Activated CD4-positive, alpha-beta T cell treated with anti-CD3 and anti-CD28 coated beads for 48 hours (primary cell): ENCODE measurements at regions not wholly inside any gene's neighbourhood (a gene's known extent, or its start where the extent isn't known, plus 50 kb on each side); places are given as distances from the start of the nearest gene placed in this dataset.

Experiments
- DNase-seq: peaks from one replicate; pipeline ENCODE4 v3.0.0-alpha.2; 2020

DNA sequence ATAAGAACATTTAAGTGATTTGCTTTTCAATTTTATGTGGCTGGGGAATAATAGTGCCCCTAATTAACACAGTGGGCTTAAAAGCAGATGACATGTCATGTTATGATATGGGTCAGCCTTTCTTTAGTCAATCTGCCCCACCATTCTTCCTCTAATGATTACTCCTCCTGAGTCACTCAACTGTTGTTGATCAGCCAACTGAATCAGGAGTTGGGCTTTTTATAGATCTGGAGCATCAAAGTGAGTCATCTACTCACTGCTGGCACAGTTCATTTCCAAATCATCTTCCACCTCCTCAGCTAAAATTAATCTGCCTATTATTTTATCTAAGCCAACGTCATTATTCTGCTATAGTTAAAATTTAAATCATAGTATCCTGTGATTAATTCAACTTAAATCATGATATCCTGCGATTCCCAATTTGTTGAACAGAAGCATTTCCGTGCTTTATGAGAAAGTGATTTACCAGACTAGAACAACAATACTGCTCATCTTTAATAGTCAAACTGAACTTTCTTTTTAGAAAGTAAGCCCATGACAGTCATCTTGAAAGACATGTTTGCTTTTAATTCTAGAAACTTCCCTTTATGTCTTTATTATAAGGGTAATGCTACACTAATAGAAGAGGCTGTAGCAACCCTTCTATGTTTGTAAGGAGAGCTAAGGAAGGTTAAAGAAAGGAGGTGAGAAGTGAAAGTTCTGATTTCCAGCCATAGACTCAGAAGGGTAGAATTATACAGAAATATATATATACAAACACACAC, 551.4 kb downstream of the TBC1D4 start:
- no peak for DNase-seq

DNA sequence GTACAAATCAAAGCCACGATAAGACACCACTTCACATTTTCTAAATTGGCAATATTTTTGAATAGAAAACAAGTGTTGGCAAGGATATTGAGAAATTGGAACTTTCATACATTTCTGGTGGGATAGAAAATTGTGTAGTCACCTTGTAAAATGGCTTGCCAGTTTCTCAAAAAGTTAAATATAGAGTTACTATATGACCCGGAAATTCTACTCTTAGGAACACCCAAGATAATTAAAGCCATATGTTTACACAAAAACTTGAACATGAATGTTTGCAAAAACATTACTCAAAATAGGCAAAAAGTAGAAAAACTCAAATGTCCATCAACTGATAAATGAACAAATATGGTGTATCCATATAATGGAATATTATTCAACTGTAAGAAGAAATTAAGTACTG, 552.5 kb downstream of the TBC1D4 start:
- DNase-seq = no peak

DNA sequence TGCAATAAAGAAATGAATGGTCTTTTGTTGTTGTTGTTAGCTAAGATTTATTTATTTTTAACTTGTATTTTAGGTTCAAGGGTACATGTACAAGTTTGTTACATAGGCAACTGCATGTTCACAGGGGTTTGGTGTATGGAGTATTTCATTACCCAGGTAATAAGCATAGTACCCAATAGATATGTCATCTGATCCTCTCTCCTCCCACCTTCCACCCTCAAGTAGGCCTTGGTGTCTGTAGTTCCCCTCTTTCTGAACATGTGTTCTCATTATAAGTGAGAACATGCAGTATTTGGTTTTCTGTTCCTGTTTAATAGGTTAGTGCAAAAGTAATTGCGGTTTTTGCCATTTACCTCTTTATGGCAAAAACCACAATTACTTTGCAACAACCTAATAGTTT, 554.1 kb downstream of the TBC1D4 start:
- DNase-seq = no peak

DNA sequence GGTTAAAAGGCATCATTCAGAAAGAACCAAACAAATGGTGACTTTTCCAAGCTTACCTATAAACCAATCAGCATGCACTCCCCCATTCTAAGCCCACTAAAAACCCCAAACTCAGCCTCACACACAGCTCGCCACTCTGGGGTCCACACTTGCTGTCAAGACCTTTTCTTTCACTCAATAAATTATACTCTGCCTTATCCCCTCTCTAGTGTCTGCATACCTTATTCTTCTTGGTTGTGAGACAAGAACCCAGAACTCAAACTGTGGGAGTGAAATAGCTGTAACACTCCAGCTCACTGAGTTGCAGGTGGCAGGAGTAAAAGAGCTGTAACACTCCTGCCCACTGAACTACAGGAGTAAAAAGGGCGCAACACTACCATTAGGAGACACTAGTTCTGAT, 559.0 kb downstream of the TBC1D4 start:
- DNase-seq = no peak

DNA sequence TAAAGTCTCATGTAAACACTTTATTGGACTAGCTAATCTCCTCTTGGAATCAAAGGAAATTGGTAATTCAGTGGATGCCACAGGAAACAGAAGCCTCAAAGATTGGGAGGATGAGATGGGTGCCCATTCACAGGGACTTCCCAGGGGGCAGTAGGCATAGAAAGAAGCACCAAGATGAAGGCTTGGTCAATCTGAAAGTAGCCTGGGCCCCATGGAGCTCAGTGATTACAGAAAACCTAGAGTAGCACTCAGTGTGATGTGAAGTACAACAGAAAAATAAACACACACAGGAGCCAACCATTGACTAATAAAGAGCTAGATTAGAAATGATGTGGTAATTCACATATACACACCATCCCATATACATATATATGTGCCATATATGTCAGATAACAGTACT, 560.6 kb downstream of the TBC1D4 start:
- DNase-seq = no peak

DNA sequence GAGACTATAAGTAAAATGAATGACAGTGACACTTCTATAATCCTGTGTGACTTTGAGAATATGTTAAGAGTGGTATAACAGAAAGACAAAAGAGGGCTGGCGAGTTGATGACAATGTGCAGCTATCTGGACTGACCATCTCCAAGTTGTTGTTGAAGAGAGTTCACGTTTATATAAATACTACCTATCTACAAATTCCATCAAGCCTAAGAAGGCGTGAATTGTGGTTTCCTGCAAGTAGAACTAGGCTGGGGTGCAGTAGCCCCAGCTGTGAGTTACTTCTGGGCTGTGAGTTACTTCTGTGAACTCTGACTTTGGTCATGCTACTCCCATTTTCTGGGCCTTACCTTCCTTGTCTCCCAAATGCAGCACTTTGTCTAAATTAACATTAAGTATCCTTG, 561.0 kb downstream of the TBC1D4 start:
- no peak for DNase-seq

DNA sequence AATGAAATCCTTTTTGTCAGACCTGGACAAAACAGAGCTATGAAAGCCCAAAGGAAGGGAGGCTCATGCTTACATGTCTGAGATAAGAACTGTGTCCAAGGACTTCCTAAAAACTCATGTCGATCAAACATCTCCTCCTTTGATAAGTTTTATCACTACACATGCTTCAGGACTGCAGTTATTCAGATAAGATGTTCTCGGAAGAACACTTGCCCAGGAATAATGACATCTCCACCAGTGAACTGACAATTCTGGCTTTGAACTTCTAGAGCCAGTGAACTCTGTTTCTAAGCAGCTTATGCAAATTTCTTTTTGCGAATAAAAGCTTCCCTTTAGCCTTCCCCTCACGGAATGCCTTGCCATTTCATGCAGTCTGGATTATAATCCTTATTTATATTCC, 561.6 kb downstream of the TBC1D4 start:
- no peak for DNase-seq

DNA sequence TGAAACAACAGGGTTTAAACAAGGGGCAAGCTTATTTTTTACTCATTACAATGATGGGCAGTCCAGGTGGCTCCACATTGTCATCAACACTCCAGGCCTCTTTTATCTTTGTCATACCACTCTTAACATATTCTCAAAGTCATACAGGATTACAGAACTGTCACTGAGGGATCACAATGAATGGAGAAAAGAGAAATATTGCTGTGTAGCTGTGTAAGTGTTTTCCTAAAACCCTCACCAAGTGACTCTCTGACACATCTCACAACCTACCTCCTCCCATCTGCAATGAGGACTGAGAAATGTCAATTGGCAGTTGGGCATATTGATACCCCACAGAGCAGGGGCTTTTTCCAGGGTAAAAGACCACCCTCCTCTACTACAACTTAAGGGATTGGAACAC, 562.1 kb downstream of the TBC1D4 start:
- no peak for DNase-seq

DNA sequence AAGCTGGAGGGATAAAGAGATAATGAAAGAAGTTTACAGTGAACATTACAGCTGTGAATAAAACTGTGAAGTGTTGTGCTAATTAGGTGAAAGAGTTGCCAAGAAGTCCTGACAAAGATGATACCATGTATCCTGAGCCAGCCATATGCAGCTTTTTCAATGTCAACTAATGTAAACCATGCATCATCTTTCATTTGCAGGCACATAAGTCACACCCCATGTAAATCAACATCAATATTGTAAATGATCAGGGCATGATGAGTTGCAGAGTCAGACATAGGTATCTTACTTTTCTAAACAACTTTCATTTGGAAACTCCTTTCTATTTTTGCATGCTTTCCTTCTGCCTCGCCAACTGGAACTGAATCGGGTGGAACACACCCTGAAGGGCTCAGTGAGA, 569.1 kb downstream of the TBC1D4 start:
- no peak for DNase-seq

DNA sequence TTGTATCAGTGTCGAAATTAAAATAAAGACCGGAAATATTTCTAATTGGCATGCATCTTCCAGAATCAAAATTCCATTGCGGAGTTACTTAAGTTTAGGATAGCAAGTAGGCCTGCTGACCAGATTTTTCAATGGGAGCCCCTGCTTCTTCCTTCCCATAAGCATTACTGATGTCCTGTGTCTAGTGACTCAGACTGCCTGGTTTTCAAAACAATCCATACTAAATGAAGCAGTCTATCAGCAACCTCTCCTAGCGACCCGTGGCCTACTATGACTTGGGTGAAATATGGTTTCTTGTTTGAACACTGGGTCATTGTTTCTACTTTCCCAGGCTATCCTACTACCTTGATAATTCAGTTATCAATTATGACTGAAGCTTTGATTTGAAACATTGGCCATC, 571.6 kb downstream of the TBC1D4 start:
- DNase-seq = no peak

DNA sequence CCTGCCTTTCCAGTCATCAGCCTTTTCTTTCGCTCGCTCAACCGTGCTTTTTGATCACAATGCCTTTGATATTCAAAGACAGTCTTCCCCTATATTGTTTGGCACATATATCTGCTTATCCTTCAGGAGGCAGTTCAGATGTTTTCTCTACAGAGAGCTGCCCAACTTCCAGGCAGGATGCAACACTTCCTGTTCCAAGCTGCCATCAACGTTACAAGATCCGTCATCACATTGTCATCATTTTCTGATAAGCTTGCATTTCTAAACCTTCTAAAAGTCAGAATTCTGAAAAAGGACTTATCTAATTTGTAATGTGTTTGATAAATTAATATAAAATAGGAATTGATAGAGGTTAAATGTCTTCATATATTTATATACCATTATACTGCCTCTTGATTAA, 574.2 kb downstream of the TBC1D4 start:
- no peak for DNase-seq

DNA sequence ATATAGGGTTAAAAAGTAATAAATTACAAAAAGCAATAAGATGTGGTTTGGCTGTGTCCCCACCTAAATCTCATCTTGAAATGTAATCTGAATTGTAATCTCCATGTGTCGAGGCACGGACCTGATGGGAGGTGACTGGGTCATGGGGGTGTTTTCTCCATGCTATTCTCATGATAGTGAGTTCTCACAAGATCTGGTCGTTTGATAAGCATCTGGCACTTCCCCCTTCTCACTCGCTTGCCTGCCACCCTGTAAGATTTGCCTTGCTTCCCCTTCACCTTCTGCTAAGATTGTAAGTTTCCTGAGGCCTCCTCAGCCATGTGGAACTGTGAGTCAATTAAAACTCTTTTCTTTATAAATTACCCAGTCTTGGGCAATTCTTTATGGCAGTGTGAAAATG, 577.4 kb downstream of the TBC1D4 start:
- no peak for DNase-seq

DNA sequence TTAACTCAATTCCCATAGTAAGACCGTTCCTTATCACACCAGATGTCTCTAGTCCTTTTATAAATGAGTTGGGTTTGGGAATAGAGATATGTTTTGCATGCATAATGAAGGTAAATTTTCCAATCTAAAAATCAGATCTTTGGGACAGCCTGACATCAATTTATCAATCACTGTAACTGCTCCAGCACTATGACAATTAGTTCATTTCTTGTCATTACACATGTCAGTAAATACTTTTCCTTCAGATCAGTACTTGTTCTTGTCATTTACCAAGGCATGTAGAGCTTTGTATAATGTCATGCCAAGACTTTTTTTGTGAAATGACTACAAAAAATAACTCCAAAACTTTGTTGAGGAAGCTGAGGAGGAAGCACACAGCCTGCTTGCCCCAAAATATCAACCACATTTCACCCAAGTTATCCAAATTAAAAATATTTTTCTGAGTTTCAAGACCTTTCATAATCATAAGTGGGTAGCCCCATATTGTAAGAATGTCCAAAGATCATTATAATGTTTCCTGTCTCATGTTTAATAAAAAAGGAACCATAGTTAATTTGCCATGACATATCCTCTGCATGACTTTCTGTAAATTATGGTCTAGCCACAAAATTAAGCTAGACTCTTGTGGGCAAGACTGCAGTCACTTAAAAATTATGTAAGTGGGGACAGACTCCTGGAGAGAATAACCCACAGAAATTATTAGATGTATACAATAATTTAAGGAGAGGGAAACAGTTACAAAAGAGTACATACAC, 586.8 kb downstream of the TBC1D4 start:
- no peak for DNase-seq

DNA sequence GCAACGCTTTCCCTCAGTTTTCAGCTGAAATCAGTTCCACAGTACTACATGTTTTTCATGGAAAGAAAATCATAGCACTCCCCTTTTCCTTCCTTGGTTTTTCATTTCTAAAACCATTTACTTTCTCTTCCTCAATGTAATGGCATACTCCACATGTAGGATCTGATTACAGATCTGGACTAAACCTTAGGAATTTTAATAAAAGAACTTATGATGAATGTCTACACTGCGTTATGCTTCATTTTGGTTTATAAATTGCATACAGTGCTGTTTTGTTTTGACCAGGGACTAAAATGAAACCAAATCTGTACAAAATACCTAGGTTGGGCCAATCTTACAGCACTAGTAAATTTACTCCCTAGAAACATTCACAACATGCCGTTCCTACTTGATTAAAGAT, 589.9 kb downstream of the TBC1D4 start:
- DNase-seq = no peak

DNA sequence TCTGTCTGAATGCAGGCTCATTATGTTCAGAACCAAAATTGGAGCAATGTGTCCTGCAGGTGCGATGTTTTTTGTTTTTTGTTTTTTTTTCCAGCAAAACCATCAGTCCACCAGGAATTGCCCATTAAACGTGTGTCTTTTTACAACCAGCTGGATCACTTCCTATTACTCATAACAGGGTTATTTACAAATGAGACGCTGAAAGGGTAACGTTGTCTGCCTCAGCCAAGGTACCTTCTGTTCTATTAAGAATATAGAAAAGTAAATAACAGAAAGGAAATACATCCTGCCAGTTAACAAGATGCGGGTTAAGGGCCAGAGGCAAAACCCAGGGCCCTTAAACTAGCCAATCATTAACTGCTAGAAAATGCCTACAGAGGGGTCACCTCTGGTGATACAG, 590.4 kb downstream of the TBC1D4 start:
- DNase-seq = no peak

DNA sequence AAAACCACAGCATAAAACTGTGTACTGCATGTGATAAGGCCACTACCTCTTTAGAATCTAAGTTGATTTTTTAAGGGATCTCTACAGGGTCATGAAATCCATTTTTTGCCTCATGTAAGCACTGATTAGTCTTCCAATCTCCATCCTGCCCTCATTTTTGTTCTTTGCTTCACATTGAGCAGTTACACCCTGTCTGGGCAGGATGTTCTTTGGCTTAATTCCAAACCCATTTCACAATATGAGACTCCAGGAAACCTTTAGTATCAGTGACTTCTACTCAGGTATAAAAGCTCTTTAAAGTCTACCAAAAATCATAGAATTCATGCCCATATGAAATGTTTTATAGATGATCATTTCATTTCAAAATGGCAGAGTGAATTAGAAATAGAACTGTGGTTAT, 592.6 kb downstream of the TBC1D4 start:
- no peak for DNase-seq

DNA sequence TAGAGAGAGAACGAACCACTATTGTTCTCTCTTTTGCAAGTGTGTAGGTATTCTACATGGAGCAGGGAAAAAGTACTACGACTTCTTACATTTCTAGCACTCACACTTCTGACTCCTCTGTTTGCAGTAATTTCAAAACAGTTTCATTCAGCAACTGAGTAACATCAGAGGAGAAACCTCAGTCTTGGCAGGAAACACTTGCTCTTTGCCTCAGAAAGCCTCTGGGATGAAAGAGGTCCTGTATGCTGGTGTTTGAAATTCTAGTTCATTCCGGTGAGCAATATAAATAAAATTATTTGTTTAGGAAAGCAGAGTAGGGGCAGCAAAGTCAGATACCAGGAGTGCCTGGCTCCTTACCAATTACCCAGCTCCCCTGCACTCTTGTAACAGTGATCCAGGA, 595.5 kb downstream of the TBC1D4 start:
- DNase-seq = no peak

DNA sequence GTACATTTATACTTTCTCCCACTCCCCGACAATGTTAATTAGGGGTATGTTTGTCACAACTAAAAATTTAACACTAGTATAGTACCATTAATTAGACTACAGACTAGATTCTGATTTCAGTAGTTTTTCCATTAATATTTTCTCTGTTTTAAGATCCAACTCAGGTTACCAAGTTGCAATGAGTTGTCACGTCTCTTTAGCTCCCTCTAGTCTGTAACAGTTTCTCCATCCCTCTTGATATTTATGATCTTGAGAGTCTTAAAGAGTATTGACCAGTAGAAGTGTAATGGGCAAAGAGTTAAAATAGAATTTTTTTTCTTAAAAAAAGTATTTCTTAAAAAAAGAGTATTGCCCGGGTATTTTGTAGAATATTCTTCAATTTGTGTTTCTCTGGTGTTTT, 598.1 kb downstream of the TBC1D4 start:
- no peak for DNase-seq

DNA sequence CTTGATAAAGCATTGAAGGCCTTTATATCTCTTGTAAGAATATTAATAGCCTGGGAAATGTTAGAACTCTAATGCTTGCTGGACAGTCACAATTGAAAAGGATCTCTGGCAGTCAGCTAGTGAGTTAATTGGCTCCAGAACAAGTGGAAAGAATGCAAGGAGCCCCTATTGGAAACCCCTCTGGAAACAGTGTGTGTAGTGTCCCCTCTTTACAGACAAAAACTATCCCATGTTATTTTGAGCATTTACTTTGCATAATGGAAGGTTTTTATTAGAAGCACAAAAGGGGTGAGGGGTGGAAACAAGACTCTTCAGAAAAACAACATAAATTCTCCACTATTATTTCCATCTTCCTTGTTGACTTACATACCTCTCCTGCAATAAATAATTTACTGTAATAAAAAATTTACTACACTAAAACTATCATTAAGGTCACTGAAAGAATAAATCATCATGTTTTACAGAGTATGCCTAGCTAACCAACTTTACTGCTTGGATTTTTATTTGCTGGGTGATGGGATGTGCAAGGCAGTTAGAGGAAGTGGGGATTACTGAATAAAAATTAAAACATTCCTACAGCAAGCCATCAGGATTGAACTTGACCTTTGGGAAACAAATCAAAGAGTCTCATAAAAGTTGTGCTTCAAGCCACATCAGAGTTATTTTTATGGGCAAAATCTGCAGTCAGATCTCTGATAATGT, 610.4 kb downstream of the TBC1D4 start:
- no peak for DNase-seq

DNA sequence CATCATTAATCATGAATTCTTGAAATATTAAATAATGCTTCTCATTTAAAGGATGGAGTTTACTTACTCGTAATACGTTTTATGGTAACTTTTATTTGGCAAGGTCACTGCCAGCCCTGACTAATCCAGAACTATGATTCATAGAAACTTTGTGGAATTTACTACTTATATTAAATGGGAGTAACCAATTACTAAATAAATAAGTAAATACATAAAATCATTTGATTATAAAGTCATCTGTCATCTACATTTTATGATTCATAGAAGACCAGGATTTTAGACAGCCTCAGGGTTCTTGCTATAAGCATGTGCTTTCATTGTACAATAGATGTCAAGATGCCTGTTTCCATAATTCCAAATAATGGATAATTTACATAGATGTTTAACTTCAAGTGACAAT, 611.1 kb downstream of the TBC1D4 start:
- no peak for DNase-seq

DNA sequence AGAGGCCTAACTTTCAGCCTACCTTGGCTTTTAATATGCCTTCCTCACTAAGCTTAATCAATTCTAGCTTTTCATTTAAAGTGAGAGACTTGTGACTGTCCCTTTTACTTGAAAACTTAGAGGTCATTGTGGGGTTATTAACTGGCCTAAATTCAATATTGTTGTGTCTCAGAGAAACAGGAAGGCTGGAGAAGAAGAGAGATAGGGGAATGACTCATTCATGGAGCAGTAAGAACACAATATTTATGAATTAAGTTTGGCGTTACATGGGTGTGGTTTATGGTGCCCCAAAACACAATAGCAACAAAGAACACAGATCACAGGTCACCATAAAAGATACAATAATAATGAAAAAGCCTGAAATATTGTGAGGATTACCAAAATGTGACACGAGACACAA, 612.1 kb downstream of the TBC1D4 start:
- DNase-seq = no peak

DNA sequence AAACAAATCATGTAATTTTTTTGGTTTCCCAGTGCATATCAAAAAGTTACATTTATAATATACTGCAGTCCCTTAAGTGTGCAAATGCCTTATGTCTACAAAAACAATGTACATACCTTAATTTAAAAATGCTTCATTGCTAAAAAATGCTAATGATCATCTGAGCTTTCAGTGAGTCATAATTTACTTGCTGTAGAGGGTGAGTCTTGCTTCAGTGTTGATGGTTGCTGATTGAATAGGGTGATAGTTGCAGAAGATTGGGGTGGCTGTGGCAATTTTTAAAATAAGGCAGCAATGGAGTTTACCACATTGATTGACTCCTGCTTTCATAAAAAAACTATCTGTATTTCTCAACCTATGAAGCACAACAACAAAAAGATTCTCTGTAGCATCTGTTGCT, 613.9 kb downstream of the TBC1D4 start:
- DNase-seq = no peak

DNA sequence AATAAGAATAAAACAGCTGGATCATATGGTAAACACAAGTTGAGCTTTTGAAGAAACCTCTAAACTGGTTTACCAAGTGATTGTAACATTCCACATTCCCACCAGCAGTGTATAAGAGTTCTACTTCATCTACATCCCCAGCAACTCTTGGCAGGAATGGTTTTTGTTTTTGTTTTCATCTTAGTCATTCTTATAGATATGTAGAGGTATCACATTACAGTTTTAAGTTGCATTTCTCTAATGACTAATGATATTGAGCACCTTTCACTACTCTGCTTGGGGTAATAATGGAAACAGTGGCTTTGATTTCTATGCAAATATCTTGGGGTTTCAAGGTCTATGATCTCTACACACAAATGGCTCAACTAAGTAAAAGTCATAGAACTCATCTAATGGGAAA, 614.5 kb downstream of the TBC1D4 start:
- DNase-seq = no peak

DNA sequence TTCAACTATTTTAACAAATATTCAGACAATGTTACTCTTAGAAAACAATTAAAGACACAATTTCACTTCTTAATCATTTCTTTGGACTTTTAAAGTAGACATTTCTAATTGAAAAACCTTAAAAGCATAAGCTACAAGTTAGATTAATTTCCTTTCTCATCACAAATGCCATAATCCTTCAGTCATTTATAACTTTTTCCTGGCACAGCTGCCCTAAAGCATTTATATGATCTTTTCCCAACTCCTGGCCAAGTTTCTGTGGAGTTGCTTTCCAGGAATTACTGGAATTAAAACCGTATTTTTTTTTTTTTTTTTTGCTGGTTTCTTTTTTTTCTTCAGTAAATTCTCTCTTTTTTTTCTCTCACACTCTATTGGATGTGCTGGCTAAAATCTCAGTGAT, 615.9 kb downstream of the TBC1D4 start:
- DNase-seq = no peak
